WERI-Rb-1 (cell line): ENCODE measurements at regions not wholly inside any gene's neighbourhood (a gene's known extent, or its start where the extent isn't known, plus 50 kb on each side); places are given as distances from the start of the nearest gene placed in this dataset.

ENCODE experiments used
- DNase-seq: peaks from one replicate; pipeline ENCODE4 v3.0.0-alpha.2; 2020
- H3K27ac ChIP-seq: fragments of 250-450 bp; sonication (Bioruptor Pico); 2 replicates; pipeline ENCODE4 v1.5.1; 2020; ENCODE audit warnings: mild to moderate bottlenecking, moderate library complexity
- H3K27me3 ChIP-seq: fragments of 250-450 bp; sonication (Bioruptor Pico); 2 replicates; pipeline ENCODE4 v1.5.1; 2021; ENCODE audit warnings: mild to moderate bottlenecking, low read depth, moderate library complexity; ENCODE audit not compliant: insufficient read depth, severe bottlenecking
- H3K36me3 ChIP-seq: fragments of 250-450 bp; sonication (Bioruptor Pico); 2 replicates; pipeline ENCODE4 v1.5.1; 2020; ENCODE audit warnings: mild to moderate bottlenecking, moderate library complexity
- H3K4me3 ChIP-seq: 2 replicates; pipeline ENCODE4 v1.5.1; 2011; ENCODE audit warnings: low read depth, mild to moderate bottlenecking, control low read depth, low read length
- H3K9me3 ChIP-seq: fragments of 250-450 bp; sonication (Bioruptor Pico); 2 replicates; pipeline ENCODE4 v1.5.1; 2021; ENCODE audit warnings: mild to moderate bottlenecking, moderate library complexity; ENCODE audit not compliant: severe bottlenecking
- CTCF ChIP-seq: IDR thresholded peaks from 2 replicates; pipeline ENCODE4 v1.5.1; 2011; ENCODE audit warnings: low read depth, mild to moderate bottlenecking, control low read depth, inconsistent platforms, low read length

- TF ChIP-seq CTCF, result no peak
- Histone ChIP-seq H3K27ac (no peak overlapping the region), H3K27me3 (no peaks in the 10 kb centered on the region), H3K9me3 (peaks cover 5% of the 10 kb centered on the region), H3K4me3 (no peak overlapping the region), H3K36me3 (no peaks in the 10 kb centered on the region)
- no peak for DNase-seq
Measured at GRCh38 chr10:111879969-111880368, 303.6 kb downstream of the GPAM start.

GRCh38 chr10:111885046-111885445, 298.5 kb downstream of the GPAM start:
- H3K27ac ChIP-seq, result no peak overlapping the region
- no peak for DNase-seq
- no peaks in the 10 kb centered on the region for H3K36me3 ChIP-seq
- no peaks in the 10 kb centered on the region for H3K27me3 ChIP-seq
- H3K4me3 ChIP-seq, result no peak overlapping the region
- H3K9me3 ChIP-seq, result no peaks in the 10 kb centered on the region
- no peak for TF ChIP-seq CTCF

- no peaks in the 10 kb centered on the region for H3K27me3 ChIP-seq
- no peak overlapping the region for H3K4me3 ChIP-seq
- no peaks in the 10 kb centered on the region for H3K9me3 ChIP-seq
- DNase-seq, result no peak
- no peak overlapping the region for H3K27ac ChIP-seq
- no peaks in the 10 kb centered on the region for H3K36me3 ChIP-seq
- TF ChIP-seq CTCF, result no peak
Measured at GRCh38 chr10:111885919-111886318, 297.6 kb downstream of the GPAM start.

- TF ChIP-seq CTCF, result no peak
- no peaks in the 10 kb centered on the region for H3K9me3 ChIP-seq
- no peak for DNase-seq
- H3K27me3 ChIP-seq, result no peaks in the 10 kb centered on the region
- no peaks in the 10 kb centered on the region for H3K36me3 ChIP-seq
- H3K27ac ChIP-seq, result no peak overlapping the region
- no peak overlapping the region for H3K4me3 ChIP-seq
Measured at GRCh38 chr10:111887266-111887665, 296.3 kb downstream of the GPAM start.

GRCh38 chr10:111890046-111890445, 293.5 kb downstream of the GPAM start:
- H3K36me3 ChIP-seq, result no peaks in the 10 kb centered on the region
- no peak for TF ChIP-seq CTCF
- H3K27ac ChIP-seq, result no peak overlapping the region
- no peak for DNase-seq
- H3K4me3 ChIP-seq, result no peak overlapping the region
- no peaks in the 10 kb centered on the region for H3K9me3 ChIP-seq
- H3K27me3 ChIP-seq, result no peaks in the 10 kb centered on the region

GRCh38 chr10:111916011-111916410, 267.6 kb downstream of the GPAM start:
- DNase-seq, result no peak
- Histone ChIP-seq H3K27me3 (no peaks in the 10 kb centered on the region), H3K36me3 (no peaks in the 10 kb centered on the region), H3K9me3 (no peaks in the 10 kb centered on the region), H3K4me3 (no peak overlapping the region), H3K27ac (no peak overlapping the region)
- no peak for TF ChIP-seq CTCF
